Endothelial cell of umbilical vein (primary cell): ENCODE measurements at regions not wholly inside any gene's neighbourhood (a gene's known extent, or its start where the extent isn't known, plus 50 kb on each side); places are given as distances from the start of the nearest gene placed in this dataset.
A peak's percentile ranks its signal among the peaks of the same experiment; 100 is the strongest.

ENCODE experiments used
- BruUV-seq: library from RNA; stranded (reverse); fragments of 400-500 nt; replicated peaks from 2 replicates; lab custom pipeline; 2021; lab: Mats Ljungman, UMichigan
- CTCF ChIA-PET: fragments of 300-600, 350-600 bp; sonication (Branson Sonifier 250); formaldehyde crosslinking; loops from one replicate; lab custom pipeline; 2021; ENCODE audit warnings: antibody characterized with exemption, inconsistent platforms; lab: Charles Lee
- POLR2A ChIA-PET: fragments of 300-600, 350-600 bp; sonication (Branson Sonifier 250); formaldehyde crosslinking; loops from one replicate; lab custom pipeline; 2021; ENCODE audit warnings: antibody characterized with exemption, inconsistent platforms; lab: Charles Lee
- DNase-seq: peaks from one replicate; pipeline ENCODE4 v3.0.0-alpha.2; 2011; ENCODE audit warnings: low read depth, low spot score
- FAIRE-seq: peaks from 2 replicates; lab custom pipeline; 2011; peaks lifted over from hg19 to GRCh38; lab: Jason Lieb, UNC
- H2AFZ ChIP-seq: 2 replicates; pipeline ENCODE4 v1.6.0; 2012; ENCODE audit warnings: low read depth, low read length, control low read depth, inconsistent platforms
- H3K27ac ChIP-seq: 2 replicates; pipeline ENCODE4 v1.5.1; 2011; ENCODE audit warnings: low read depth, mild to moderate bottlenecking, control low read depth, low read length, moderate library complexity; ENCODE audit not compliant: insufficient read depth
- H3K27me3 ChIP-seq, 2 experiments: 2 replicates each; pipeline versions ENCODE4 v1.6.0 to v1.6.1; 2011; ENCODE audit warnings: low read length in 2 of 2, mixed read lengths in 1 of 2; ENCODE audit not compliant: control insufficient read depth in 2 of 2, insufficient read depth in 2 of 2
- H3K36me3 ChIP-seq, 2 experiments: 2 replicates in 1 of 2; 3 replicates in 1 of 2; pipeline ENCODE4 v1.5.1; 2011; ENCODE audit warnings: low read length in 2 of 2, mild to moderate bottlenecking in 1 of 2, moderate library complexity in 1 of 2; ENCODE audit not compliant: control insufficient read depth in 2 of 2, insufficient read depth in 2 of 2; ENCODE audit errors: extremely low read depth in 1 of 2
- H3K4me1 ChIP-seq: 3 replicates; pipeline ENCODE4 v1.5.1; 2011; ENCODE audit warnings: mild to moderate bottlenecking, low read length; ENCODE audit not compliant: control insufficient read depth, insufficient read depth; ENCODE audit errors: extremely low read depth
- H3K4me2 ChIP-seq: 2 replicates; pipeline ENCODE4 v1.6.1; 2011; ENCODE audit warnings: low read length, control low read depth, mixed read lengths; ENCODE audit not compliant: insufficient read depth
- H3K4me3 ChIP-seq, 3 experiments: fragments of 200-600 bp in 1 of 3; sonication (generic), shearing (Covaris generic) in 1 of 3; replicated peaks in 1 of 3; 2 replicates each; pipeline ENCODE4 v1.5.1; 2011 to 2016; ENCODE audit warnings: control low read depth in 3 of 3, low read length in 3 of 3, mild to moderate bottlenecking in 2 of 3, inconsistent platforms in 1 of 3, low read depth in 1 of 3, moderate library complexity in 1 of 3; ENCODE audit not compliant: insufficient read depth in 1 of 3
- H3K79me2 ChIP-seq: 2 replicates; pipeline ENCODE4 v1.6.0; 2012; ENCODE audit warnings: low read length, inconsistent platforms; ENCODE audit not compliant: control insufficient read depth, insufficient read depth
- H3K9ac ChIP-seq: replicated peaks from 2 replicates; pipeline ENCODE3; 2011; ENCODE audit warnings: low read length, control low read depth; ENCODE audit not compliant: insufficient read depth; ENCODE audit errors: extremely low read depth
- H3K9me1 ChIP-seq: replicated peaks from 3 replicates; pipeline ENCODE4 v1.6.0; 2011; ENCODE audit warnings: mild to moderate bottlenecking, low read length; ENCODE audit not compliant: control insufficient read depth, insufficient read depth; ENCODE audit errors: extremely low read depth
- H3K9me3 ChIP-seq: replicated peaks from 2 replicates; pipeline ENCODE4 v1.5.1; 2012; ENCODE audit warnings: low read length, inconsistent platforms; ENCODE audit not compliant: control insufficient read depth, insufficient read depth
- H4K20me1 ChIP-seq: replicated peaks from 2 replicates; pipeline ENCODE3; 2011; ENCODE audit warnings: mild to moderate bottlenecking, low read length; ENCODE audit not compliant: control insufficient read depth, insufficient read depth; ENCODE audit errors: extremely low read depth
- EZH2 ChIP-seq: IDR thresholded peaks from 2 replicates; pipeline ENCODE4 v1.6.1; 2012; ENCODE audit warnings: borderline replicate concordance, low read depth, mild to moderate bottlenecking, moderate library complexity, low read length, inconsistent platforms; ENCODE audit not compliant: severe bottlenecking
- FOS ChIP-seq: IDR thresholded peaks from 2 replicates; pipeline ENCODE4 v1.6.1; 2011; ENCODE audit warnings: mild to moderate bottlenecking, low read length, moderate library complexity, borderline replicate concordance; ENCODE audit not compliant: insufficient read depth
- GATA2 ChIP-seq: IDR thresholded peaks from 2 replicates; pipeline ENCODE4 v1.7.0; 2011; ENCODE audit warnings: low read depth, mild to moderate bottlenecking, moderate library complexity, mixed read lengths, low read length; ENCODE audit not compliant: insufficient read length, insufficient read depth
- JUN ChIP-seq: IDR thresholded peaks from 2 replicates; pipeline ENCODE4 v1.6.1; 2011; ENCODE audit warnings: borderline replicate concordance, low read depth; ENCODE audit not compliant: insufficient read length, insufficient read depth
- MYC ChIP-seq: IDR thresholded peaks from one replicate; pipeline ENCODE4 v1.6.1; 2011; ENCODE audit warnings: mild to moderate bottlenecking, low read depth, low read length
- POLR2A ChIP-seq: IDR thresholded peaks from 2 replicates; pipeline ENCODE4 v1.6.1; 2012; ENCODE audit warnings: low read depth, mild to moderate bottlenecking, control low read depth, low read length
- POLR2AphosphoS5 ChIP-seq: IDR thresholded peaks from 2 replicates; pipeline ENCODE4 v1.6.1; 2012; ENCODE audit warnings: low read depth, mild to moderate bottlenecking, control low read depth, low read length, moderate library complexity; ENCODE audit not compliant: insufficient read depth
- dilution Hi-C: fragments of 300-500 bp; cut with MboI; formaldehyde crosslinking; loops from one replicate; pipeline ENCODE4 v1.15.0; 2019; ENCODE audit warnings: low sequenced_read_pairs; ENCODE audit not compliant: extremely low pct_ligation_motif_present
- intact Hi-C: fragments of 100-400 bp; cut with micrococcal nuclease; formaldehyde crosslinking; loops from one replicate; pipeline ENCODE4 v1.10.0; 2022
- TF ChIP-seq, protein P1 (sequence below), 2 donors: IDR thresholded peaks; 1 replicate in 1 of 2; 2 replicates in 1 of 2; pipeline ENCODE4 v1.5.1; 2011; ENCODE audit warnings: low read length in 2 of 2, mild to moderate bottlenecking in 2 of 2, moderate library complexity in 2 of 2, control low read depth in 1 of 2, inconsistent platforms in 1 of 2, low read depth in 1 of 2; ENCODE audit not compliant: insufficient read depth in 1 of 2; ENCODE audit errors: extremely low read depth in 1 of 2
- TF ChIP-seq, protein P2 (sequence below): IDR thresholded peaks from 2 replicates; pipeline ENCODE4 v1.6.1; 2011; ENCODE audit not compliant: insufficient read depth, insufficient read length

DNA sequence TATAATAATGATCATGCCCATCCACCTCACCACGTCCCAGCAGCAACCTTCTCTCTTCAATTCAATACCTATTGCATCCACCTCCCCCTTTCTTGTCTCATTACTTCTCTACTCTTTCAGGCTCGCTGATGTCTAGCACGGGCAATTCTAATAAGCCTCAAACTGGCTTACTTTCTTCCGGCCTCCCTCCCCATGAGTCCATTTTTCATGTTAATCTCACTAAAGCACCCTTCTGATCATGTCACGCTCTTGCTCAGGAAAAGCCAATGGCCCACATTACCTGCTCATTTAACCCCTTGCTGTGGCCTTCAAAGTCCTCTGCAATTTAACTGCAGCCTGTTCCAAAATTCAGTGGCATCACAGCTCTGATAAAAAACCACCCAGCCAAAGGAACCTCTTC is 105.1 kb downstream of the UTRN start:
- intact Hi-C loops, result no loop called here
- TF ChIP-seq, protein P1, sequence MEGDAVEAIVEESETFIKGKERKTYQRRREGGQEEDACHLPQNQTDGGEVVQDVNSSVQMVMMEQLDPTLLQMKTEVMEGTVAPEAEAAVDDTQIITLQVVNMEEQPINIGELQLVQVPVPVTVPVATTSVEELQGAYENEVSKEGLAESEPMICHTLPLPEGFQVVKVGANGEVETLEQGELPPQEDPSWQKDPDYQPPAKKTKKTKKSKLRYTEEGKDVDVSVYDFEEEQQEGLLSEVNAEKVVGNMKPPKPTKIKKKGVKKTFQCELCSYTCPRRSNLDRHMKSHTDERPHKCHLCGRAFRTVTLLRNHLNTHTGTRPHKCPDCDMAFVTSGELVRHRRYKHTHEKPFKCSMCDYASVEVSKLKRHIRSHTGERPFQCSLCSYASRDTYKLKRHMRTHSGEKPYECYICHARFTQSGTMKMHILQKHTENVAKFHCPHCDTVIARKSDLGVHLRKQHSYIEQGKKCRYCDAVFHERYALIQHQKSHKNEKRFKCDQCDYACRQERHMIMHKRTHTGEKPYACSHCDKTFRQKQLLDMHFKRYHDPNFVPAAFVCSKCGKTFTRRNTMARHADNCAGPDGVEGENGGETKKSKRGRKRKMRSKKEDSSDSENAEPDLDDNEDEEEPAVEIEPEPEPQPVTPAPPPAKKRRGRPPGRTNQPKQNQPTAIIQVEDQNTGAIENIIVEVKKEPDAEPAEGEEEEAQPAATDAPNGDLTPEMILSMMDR (IDR thresholded peaks at IDR 0.05; ENCODE audit: extremely low read depth in 1 of 2, insufficient read depth in 1 of 2, low read depth in 1 of 2, low read length in 2 of 2), result no peak
- TF ChIP-seq GATA2, result no peak
- H3K4me3 ChIP-seq, result no peak overlapping the region
- H3K4me1 ChIP-seq, result peaks cover 15% of the 10 kb centered on the region
- BruUV-seq, result no TSS peak
- no peak overlapping the region for H2AFZ ChIP-seq
- no peak overlapping the region for H3K4me2 ChIP-seq
- H3K9ac ChIP-seq, result no peak overlapping the region
- ChIA-PET CTCF (no interaction called here), POLR2A (interaction anchor here (0.7 kb wide), 1 partner anchor 278 kb away, joined by 3 read pairs; no protein-coding TSS in a partner anchor)
- FAIRE-seq, result no peak
- peaks cover 50% of the 10 kb centered on the region for H3K79me2 ChIP-seq
- H3K36me3 ChIP-seq, result no peaks in the 10 kb centered on the region
- dilution Hi-C loops, result no loop called here
- no peaks in the 10 kb centered on the region for H3K9me1 ChIP-seq
- H3K27me3 ChIP-seq, result no peaks in the 10 kb centered on the region
- H4K20me1 ChIP-seq, result peaks cover 8% of the 10 kb centered on the region
- no peaks in the 10 kb centered on the region for H3K9me3 ChIP-seq
- H3K27ac ChIP-seq, result no peak overlapping the region
- no peak for DNase-seq

DNA sequence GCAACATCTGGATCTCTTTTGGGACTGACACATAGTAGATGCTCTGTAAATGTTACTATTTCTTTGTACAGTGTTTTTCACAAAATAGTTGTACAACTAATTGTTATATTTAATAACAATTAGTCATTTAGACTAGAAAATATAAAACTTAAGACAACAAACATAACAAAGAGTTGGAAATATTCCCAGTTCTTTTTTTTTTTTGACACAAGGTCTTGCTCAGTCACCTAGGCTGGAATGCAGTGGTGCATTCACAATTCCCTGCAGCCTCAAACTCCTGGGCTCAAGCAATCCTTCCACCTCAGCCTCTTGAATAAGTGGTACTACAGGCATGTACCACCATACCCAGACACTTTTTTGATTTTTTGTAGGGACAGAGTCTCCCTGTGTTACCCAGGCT is 105.8 kb downstream of the UTRN start:
- FAIRE-seq (peak; percentile 37), DNase-seq (peak; percentile 56)
- Histone ChIP-seq H3K4me3 (no peak overlapping the region), H3K9ac (no peak overlapping the region), H4K20me1 (peaks cover 12% of the 10 kb centered on the region), H2AFZ (no peak overlapping the region), H3K36me3 (no peaks in the 10 kb centered on the region), H3K9me1 (no peaks in the 10 kb centered on the region), H3K27ac (no peak overlapping the region), H3K4me1 (peaks cover 15% of the 10 kb centered on the region), H3K27me3 (no peaks in the 10 kb centered on the region), H3K79me2 (peaks cover 53% of the 10 kb centered on the region), H3K4me2 (no peak overlapping the region), H3K9me3 (no peaks in the 10 kb centered on the region)
- ChIA-PET POLR2A (interaction anchor here (0.7 kb wide), 1 partner anchor 278 kb away, joined by 3 read pairs; no protein-coding TSS in a partner anchor), CTCF (no interaction called here)
- no TSS peak for BruUV-seq
- no peak for TF ChIP-seq EZH2
- no peak for TF ChIP-seq POLR2AphosphoS5
- TF ChIP-seq, protein P1 (IDR thresholded peaks at IDR 0.05; ENCODE audit: extremely low read depth in 1 of 2, insufficient read depth in 1 of 2, low read depth in 1 of 2, low read length in 2 of 2), result no peak
- TF ChIP-seq FOS, result no peak
- no peak for TF ChIP-seq MYC
- no peak for TF ChIP-seq JUN
- TF ChIP-seq, protein P2, sequence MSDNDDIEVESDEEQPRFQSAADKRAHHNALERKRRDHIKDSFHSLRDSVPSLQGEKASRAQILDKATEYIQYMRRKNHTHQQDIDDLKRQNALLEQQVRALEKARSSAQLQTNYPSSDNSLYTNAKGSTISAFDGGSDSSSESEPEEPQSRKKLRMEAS, result no peak
- TF ChIP-seq POLR2A, result no peak
- TF ChIP-seq GATA2, result no peak
- dilution Hi-C loops, result no loop called here
- intact Hi-C loops, result no loop called here
